ENCODE measurements at regions not wholly inside any gene's neighbourhood (a gene's known extent, or its start where the extent isn't known, plus 50 kb on each side); places are given as distances from the start of the nearest gene placed in this dataset.

- Histone ChIP-seq H3K27me3 (ENCODE audit: low read depth, low read length) (no peaks in the 10 kb centered on the region), H3K4me2 (ENCODE audit: low read length) (0 out of 2 replicates have a peak overlapping the region, but pooled peaks have one; percentile 52), H2AFZ (ENCODE audit: low read depth, low read length) (no peak overlapping the region)
Observed at GRCh38 chr12:25004447-25004846, 55.5 kb upstream of the BCAT1 start.

DNA sequence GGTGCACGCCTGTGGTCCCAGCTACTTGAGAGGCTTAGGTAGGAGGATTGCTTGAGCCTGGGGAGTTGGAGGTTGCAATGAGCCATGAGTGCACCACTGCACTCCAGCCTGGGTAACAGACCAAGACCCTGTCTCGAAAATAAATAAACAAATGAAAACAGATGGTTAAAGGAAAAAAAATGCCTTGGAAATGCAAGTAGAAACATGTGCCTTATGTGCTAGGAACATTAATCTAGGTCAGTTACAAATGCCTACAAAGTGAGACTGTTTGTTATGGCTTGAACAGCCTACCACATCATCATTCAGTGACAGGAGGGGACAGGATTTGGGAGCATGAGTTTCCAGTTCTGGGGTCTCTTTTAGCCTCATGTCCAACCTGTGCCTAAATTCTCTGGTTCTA lies 52.4 kb upstream of the BCAT1 start:
- TF ChIP-seq CTCF (IDR thresholded peaks at IDR 0.05; ENCODE audit: low read depth, low read length) = no peak
- TF ChIP-seq EZH2phosphoT487 (IDR thresholded peaks at IDR 0.05; ENCODE audit: low read depth) = no peak
- Histone ChIP-seq H3K9ac (ENCODE audit: low read length) (no peak overlapping the region), H3K9me3 (ENCODE audit: insufficient read depth, low read length) (no peaks in the 10 kb centered on the region), H3K4me3 (ENCODE audit: low read length) (0 out of 2 replicates have a peak overlapping the region, but pooled peaks have one; percentile 23), H3K27ac (ENCODE audit: low read length) (peak overlapping the region; percentile 46; the same call in 1 of the 2 replicates), H3K79me2 (ENCODE audit: low read length) (no peaks in the 10 kb centered on the region), H3K27me3 (ENCODE audit: low read depth, low read length) (no peaks in the 10 kb centered on the region), H3K4me2 (ENCODE audit: low read length) (peak overlapping the region; percentile 39), H3K4me1 (ENCODE audit: low read length) (peaks cover 78% of the 10 kb centered on the region), H4K20me1 (ENCODE audit: insufficient read depth, low read length) (no peaks in the 10 kb centered on the region), H2AFZ (ENCODE audit: low read depth, low read length) (no peak overlapping the region), H3K36me3 (replicated peaks; ENCODE audit: low read depth, low read length) (no peaks in the 10 kb centered on the region)

More at GRCh38 chr12:25004447-25004846, 55.5 kb upstream of the BCAT1 start:
- Histone ChIP-seq H3K27ac (ENCODE audit: low read length) (no peak overlapping the region), H3K9me3 (ENCODE audit: insufficient read depth, low read length) (no peaks in the 10 kb centered on the region), H3K36me3 (replicated peaks; ENCODE audit: low read depth, low read length) (no peaks in the 10 kb centered on the region), H3K79me2 (ENCODE audit: low read length) (no peaks in the 10 kb centered on the region), H3K4me3 (ENCODE audit: low read length) (no peak overlapping the region), H4K20me1 (ENCODE audit: insufficient read depth, low read length) (no peaks in the 10 kb centered on the region), H3K9ac (ENCODE audit: low read length) (no peak overlapping the region), H3K4me1 (ENCODE audit: low read length) (peaks cover 49% of the 10 kb centered on the region)
- no peak for TF ChIP-seq CTCF (IDR thresholded peaks at IDR 0.05; ENCODE audit: low read depth, low read length)
- TF ChIP-seq EZH2phosphoT487 (IDR thresholded peaks at IDR 0.05; ENCODE audit: low read depth) = no peak
